Astrocyte (in vitro differentiated cells and primary cell): ENCODE measurements at regions not wholly inside any gene's neighbourhood (a gene's known extent, or its start where the extent isn't known, plus 50 kb on each side); places are given as distances from the start of the nearest gene placed in this dataset.

Experiments
- DNase-seq: peaks from one replicate; pipeline ENCODE4 v3.0.0-alpha.2; 2010; ENCODE audit warnings: low read depth
- FAIRE-seq: peaks from 2 replicates; lab custom pipeline; 2011; peaks lifted over from hg19 to GRCh38; lab: Jason Lieb, UNC
- H2AFZ ChIP-seq: 2 replicates; pipeline ENCODE4 v1.6.0; 2012; ENCODE audit warnings: low read depth, low read length, inconsistent platforms
- H3K27ac ChIP-seq: 2 replicates; pipeline ENCODE4 v1.5.1; 2011; ENCODE audit warnings: low read depth, low read length, inconsistent platforms
- H3K27me3 ChIP-seq: 2 replicates; pipeline ENCODE4 v1.6.0; 2011; ENCODE audit warnings: low read length, inconsistent platforms; ENCODE audit not compliant: insufficient read depth
- H3K36me3 ChIP-seq: 2 replicates; pipeline ENCODE4 v1.5.1; 2011; ENCODE audit warnings: low read length, inconsistent platforms; ENCODE audit not compliant: insufficient read depth
- H3K4me1 ChIP-seq: 2 replicates; pipeline ENCODE4 v1.5.1; 2011; ENCODE audit warnings: low read length, inconsistent platforms; ENCODE audit not compliant: insufficient read depth
- H3K4me2 ChIP-seq: 2 replicates; pipeline ENCODE4 v1.6.0; 2012; ENCODE audit warnings: low read length, inconsistent platforms
- H3K4me3 ChIP-seq: 2 replicates; pipeline ENCODE4 v1.5.1; 2011; ENCODE audit warnings: low read depth, mild to moderate bottlenecking, low read length, inconsistent platforms; ENCODE audit not compliant: insufficient read depth
- H3K79me2 ChIP-seq: 2 replicates; pipeline ENCODE4 v1.6.0; 2012; ENCODE audit warnings: mild to moderate bottlenecking, low read length, inconsistent platforms; ENCODE audit not compliant: insufficient read depth
- H3K9ac ChIP-seq: 2 replicates; pipeline ENCODE4 v1.6.0; 2012; ENCODE audit warnings: mild to moderate bottlenecking, low read length, inconsistent platforms
- H3K9me3 ChIP-seq: 2 replicates; pipeline ENCODE4 v1.5.1; 2012; ENCODE audit warnings: low read depth, mild to moderate bottlenecking, low read length, inconsistent platforms; ENCODE audit not compliant: insufficient read depth
- H4K20me1 ChIP-seq: 2 replicates; pipeline ENCODE4 v1.6.0; 2012; ENCODE audit warnings: low read length, inconsistent platforms; ENCODE audit not compliant: insufficient read depth
- H3K27ac Mint-ChIP-seq: one replicate; pipeline ENCODE4 v1.8.0; 2021; ENCODE audit warnings: mild to moderate bottlenecking, mixed read lengths; ENCODE audit not compliant: unreplicated experiment
- H3K27me3 Mint-ChIP-seq: one replicate; pipeline ENCODE4 v1.8.0; 2021; ENCODE audit warnings: low read depth, mixed read lengths; ENCODE audit not compliant: unreplicated experiment
- H3K36me3 Mint-ChIP-seq: one replicate; pipeline ENCODE4 v1.8.0; 2021; ENCODE audit warnings: low read depth, mixed read lengths; ENCODE audit not compliant: unreplicated experiment
- H3K4me1 Mint-ChIP-seq: one replicate; pipeline ENCODE4 v1.8.0; 2021; ENCODE audit warnings: low read depth, mixed read lengths; ENCODE audit not compliant: unreplicated experiment
- H3K4me3 Mint-ChIP-seq: one replicate; pipeline ENCODE4 v1.8.0; 2021; ENCODE audit warnings: mild to moderate bottlenecking, moderate library complexity, mixed read lengths; ENCODE audit not compliant: unreplicated experiment
- H3K9me3 Mint-ChIP-seq: one replicate; pipeline ENCODE4 v1.8.0; 2021; ENCODE audit warnings: mild to moderate bottlenecking, mixed read lengths; ENCODE audit not compliant: unreplicated experiment
- CTCF ChIP-seq: IDR thresholded peaks from 2 replicates; pipeline ENCODE4 v1.5.1; 2011; ENCODE audit warnings: low read depth, mild to moderate bottlenecking, inconsistent platforms, low read length, moderate library complexity; ENCODE audit not compliant: insufficient read depth
- EZH2 ChIP-seq: IDR thresholded peaks from 2 replicates; pipeline ENCODE4 v1.6.1; 2012; ENCODE audit warnings: mild to moderate bottlenecking, low read length, inconsistent platforms; ENCODE audit not compliant: insufficient read depth

GRCh38 chr9:79817438-79818004 lies 245.8 kb downstream of the TLE4 start:
- no peaks in the 10 kb centered on the region for H3K36me3 ChIP-seq
- no peaks in the 10 kb centered on the region for H3K9me3 Mint-ChIP-seq
- no peaks in the 10 kb centered on the region for H3K27me3 Mint-ChIP-seq
- no peak overlapping the region for H3K4me2 ChIP-seq
- H3K9ac ChIP-seq = no peak overlapping the region
- H3K79me2 ChIP-seq = no peaks in the 10 kb centered on the region
- no peak for TF ChIP-seq CTCF
- TF ChIP-seq EZH2 = no peak
- no peaks in the 10 kb centered on the region for H4K20me1 ChIP-seq
- H3K9me3 ChIP-seq = no peaks in the 10 kb centered on the region
- H3K4me1 ChIP-seq = no peaks in the 10 kb centered on the region
- H3K27ac Mint-ChIP-seq = no peak overlapping the region
- H3K36me3 Mint-ChIP-seq = no peaks in the 10 kb centered on the region
- peak; percentile 39 for DNase-seq
- H2AFZ ChIP-seq = peak overlapping the region; percentile 15
- H3K4me3 Mint-ChIP-seq = no peak overlapping the region
- H3K27me3 ChIP-seq = no peaks in the 10 kb centered on the region
- FAIRE-seq = no peak
- no peak overlapping the region for H3K4me3 ChIP-seq
- peaks cover 10% of the 10 kb centered on the region for H3K4me1 Mint-ChIP-seq
- H3K27ac ChIP-seq = no peak overlapping the region

GRCh38 chr9:79813258-79813638 lies 241.5 kb downstream of the TLE4 start:
- Histone ChIP-seq H3K27ac (no peak overlapping the region), H3K9me3 (no peaks in the 10 kb centered on the region), H3K36me3 (no peaks in the 10 kb centered on the region), H3K27me3 (no peaks in the 10 kb centered on the region), H2AFZ (no peak overlapping the region), H3K4me2 (no peak overlapping the region), H3K4me1 (peaks cover 18% of the 10 kb centered on the region), H4K20me1 (no peaks in the 10 kb centered on the region), H3K4me3 (no peak overlapping the region), H3K79me2 (no peaks in the 10 kb centered on the region), H3K9ac (no peak overlapping the region)
- Mint-ChIP-seq H3K27me3 (peaks cover 2% of the 10 kb centered on the region), H3K27ac (no peak overlapping the region), H3K4me3 (no peak overlapping the region), H3K4me1 (peaks cover 26% of the 10 kb centered on the region), H3K36me3 (no peaks in the 10 kb centered on the region), H3K9me3 (no peaks in the 10 kb centered on the region)
- TF ChIP-seq CTCF (no peak), EZH2 (no peak)
- DNase-seq = no peak
- no peak for FAIRE-seq

- no peak overlapping the region for H3K9ac ChIP-seq
- H3K27ac ChIP-seq = no peak overlapping the region
- no peak overlapping the region for H2AFZ ChIP-seq
- H3K36me3 ChIP-seq = no peaks in the 10 kb centered on the region
- H3K79me2 ChIP-seq = no peaks in the 10 kb centered on the region
- H4K20me1 ChIP-seq = no peaks in the 10 kb centered on the region
- no peak overlapping the region for H3K4me3 ChIP-seq
- no peak for TF ChIP-seq EZH2
- no peak for TF ChIP-seq CTCF
- FAIRE-seq = peak; percentile 66
- H3K4me1 ChIP-seq = peaks cover 18% of the 10 kb centered on the region
- peak overlapping the region; percentile 38 for H3K4me2 ChIP-seq
- Mint-ChIP-seq H3K36me3 (no peaks in the 10 kb centered on the region), H3K4me1 (peaks cover 21% of the 10 kb centered on the region), H3K27ac (no peak overlapping the region), H3K9me3 (no peaks in the 10 kb centered on the region), H3K27me3 (peaks cover 2% of the 10 kb centered on the region), H3K4me3 (no peak overlapping the region)
- H3K27me3 ChIP-seq = no peaks in the 10 kb centered on the region
- H3K9me3 ChIP-seq = no peaks in the 10 kb centered on the region
- DNase-seq = peak; percentile 76
Observed at GRCh38 chr9:79812507-79813257, 240.9 kb downstream of the TLE4 start.
